ENCODE measurements at regions not wholly inside any gene's neighbourhood (a gene's known extent, or its start where the extent isn't known, plus 50 kb on each side); places are given as distances from the start of the nearest gene placed in this dataset.

DNA sequence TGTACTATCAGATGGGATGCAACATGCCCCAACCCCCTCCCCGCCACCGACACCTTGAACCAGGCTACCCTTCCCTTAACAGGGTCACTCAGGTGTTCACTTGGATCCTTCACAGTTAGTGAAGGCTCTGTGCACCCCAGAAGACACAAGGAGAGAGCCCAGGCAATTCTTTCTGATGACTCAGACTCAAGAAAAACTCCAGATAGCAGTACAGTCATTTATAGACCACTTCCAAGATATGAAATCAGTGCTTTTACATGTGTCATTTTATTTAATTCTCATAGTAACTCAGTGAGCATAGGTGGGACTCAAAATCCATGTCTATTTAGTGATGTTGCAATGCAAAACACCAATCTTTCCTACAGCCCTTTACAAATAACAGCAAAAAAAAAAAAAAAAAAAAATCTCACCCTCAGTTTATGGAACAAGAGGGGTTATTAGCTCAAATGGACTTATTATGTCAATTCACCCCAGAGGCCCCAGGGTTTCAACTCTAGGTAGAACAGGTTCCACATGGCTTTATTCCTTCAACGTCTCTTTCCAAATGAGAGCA, 71.9 kb downstream of the FOXD1 start:
- intact Hi-C loops (cut with DNase I), result no loop called here
- no peak for DNase-seq (ENCODE audit: low spot score)

DNA sequence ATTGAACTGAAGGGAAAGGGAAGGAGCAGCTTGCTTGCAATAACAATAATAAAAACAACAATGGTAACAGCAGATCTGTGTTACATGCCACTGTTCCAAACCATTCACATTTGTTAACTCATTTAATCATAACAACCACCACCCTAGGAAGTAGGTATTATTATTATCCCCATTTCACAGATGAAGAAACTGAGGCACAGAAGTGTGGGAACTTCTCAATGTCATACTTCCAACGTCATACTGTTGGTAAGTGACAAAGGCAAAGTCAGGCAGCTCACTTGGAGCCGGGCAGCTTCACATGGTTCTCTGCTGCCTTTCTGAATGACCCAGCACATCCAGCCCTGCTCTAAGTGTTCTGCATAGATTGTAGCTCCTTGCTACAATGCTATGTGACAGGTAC, 72.6 kb downstream of the FOXD1 start:
- intact Hi-C loops (cut with DNase I), result no loop called here
- DNase-seq (ENCODE audit: low spot score), result no peak

DNA sequence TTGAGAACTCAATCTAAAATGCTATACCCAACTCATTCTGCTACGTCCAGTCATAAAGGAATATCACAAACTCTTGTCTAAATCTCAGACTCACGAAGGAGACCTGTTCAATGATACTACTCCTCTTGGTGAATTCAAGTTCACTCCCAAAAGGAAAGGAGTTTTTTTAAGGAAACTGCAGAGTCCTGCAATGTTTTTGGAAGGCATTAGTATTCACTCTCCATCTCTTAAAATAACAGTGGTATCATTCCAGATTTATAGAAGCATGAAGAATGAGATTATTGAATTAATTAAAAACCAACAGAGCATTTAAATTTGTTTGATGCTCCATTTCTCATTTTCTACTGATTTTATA, 73.4 kb downstream of the FOXD1 start:
- DNase-seq (ENCODE audit: low spot score), result no peak
- intact Hi-C loops (cut with DNase I), result no loop called here

DNA sequence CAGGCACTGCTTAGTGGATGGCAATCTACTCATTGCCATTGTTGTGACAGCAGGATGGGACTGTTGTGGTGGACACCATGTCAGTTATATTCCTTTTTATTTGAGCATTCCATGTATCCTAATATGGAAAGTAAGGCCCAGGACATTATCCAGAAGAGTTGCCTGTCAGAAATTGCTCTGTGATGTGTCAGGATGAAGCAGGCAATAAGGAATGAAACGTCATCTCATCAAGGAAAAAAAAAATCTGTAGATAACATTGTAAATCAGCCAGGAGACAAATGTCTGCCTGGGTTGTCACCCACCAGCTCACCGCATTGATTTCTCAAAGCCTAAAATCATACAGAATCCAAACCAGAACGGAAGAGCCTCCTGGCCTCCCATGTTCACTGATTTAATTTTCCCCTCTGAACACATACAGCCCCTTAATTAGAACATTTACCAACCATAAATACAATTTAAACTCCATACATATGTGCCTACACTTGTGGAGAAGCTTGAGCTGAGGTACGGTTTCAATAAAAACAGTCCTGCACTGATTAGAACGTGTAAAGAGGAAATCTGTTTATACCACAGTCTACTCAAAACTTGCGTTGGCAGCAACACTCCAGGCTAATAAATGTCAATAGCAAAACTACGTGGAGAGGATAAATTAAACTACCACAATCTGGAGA, 73.9 kb downstream of the FOXD1 start:
- intact Hi-C loops (cut with DNase I), result no loop called here
- no peak for DNase-seq (ENCODE audit: low spot score)

DNA sequence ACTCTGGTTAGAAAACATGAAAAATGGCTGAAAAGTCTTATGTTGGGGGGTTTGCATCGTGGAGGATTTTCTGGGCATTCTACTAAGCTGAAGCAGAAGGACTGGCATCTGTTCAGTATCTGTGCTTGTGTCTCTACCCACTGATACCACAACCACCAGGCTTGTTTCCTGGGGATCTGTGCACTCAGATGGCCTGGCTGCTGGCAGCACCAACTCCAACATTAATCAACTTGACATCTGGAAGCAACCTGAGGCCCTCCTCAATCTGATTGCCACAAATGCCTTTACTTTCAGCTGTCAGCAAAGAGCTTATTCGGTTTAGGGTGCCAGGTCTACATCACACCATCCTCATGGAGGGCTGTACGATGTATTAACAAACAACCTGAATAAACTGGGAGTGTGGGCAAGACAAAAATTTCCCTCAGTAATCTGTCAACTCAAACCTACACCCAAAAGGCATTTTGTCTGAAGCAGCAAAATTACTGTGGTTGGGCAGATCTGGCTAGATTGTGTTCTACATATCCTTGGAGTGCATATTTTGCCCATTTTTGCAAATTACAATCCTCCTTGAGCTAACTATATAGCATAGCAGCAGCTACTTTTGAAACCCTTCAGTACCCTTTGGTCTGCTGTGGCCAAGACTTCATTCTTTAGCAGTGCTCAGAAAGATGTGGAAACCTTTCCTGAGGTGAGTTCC, 74.6 kb downstream of the FOXD1 start:
- no peak for DNase-seq (ENCODE audit: low spot score)
- intact Hi-C loops (cut with DNase I), result no loop called here

DNA sequence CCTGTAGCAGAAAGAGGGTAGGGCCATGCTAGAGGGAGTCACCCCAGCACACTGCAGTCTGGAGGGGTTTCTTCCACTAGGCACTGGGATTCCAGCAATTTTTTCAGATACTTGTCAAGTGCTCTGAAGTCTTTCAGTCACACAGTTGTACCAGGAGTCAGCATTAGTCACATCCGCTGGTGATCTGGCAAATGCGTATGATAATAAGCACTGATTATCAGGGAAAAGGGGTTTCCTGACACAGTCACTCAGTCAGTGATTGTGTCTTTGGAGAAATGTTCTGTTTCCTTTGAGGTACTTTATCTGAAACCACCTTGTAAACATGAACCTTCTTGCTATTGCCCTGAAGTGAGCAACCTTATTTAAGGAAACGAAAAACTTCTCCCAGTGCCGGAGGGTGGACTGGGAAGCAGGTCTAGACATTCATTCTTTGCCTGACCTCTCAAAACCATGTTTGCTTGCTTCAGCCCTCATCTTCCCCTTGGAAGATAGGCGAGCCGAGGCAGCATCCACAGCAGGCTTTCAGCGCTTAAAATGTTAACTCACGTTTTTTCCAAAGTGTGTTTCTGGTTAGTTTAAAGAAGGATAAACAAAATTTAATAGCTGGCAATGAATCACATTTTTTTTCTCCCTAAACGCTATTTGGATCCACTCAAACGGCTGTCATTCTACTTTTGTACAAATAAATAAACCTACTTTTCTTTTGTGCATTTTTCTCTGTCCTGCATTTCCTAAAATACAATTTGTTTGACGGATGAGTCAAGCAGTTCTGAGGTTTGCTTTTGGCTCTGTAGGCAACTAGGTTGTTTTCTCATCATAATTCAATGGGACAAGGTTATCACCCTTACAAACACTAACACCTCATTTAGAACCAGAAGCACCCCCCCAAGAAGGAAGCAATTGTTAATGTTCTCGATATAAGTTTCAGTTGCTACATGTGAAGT, 77.7 kb downstream of the FOXD1 start:
- DNase-seq (ENCODE audit: low spot score), result no peak
- intact Hi-C loops (cut with DNase I), result loop anchor here in 1 of 2 donors (1.0 kb wide), 1 partner anchor 21 kb away; no protein-coding TSS in a partner anchor

DNA sequence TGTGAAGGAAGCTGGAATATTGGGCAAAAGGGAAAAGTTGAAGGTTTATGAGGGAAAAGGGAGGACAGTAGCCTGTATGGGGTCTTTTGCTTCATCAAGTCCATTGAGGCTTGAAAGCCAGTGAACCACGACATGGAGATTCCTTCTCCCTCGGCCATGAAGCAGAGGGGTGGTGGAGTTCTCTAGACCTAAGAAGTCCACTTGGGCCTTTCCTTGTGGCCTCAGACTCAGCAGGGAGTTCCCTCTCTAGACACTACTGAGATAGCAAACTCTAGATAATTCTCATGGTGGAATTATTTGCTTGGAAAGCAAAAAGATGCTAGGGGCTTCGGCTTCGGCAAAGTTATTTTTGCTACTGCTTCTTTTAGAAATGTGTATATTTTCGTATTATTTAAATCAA, 78.5 kb downstream of the FOXD1 start:
- intact Hi-C loops (cut with DNase I), result no loop called here
- no peak for DNase-seq (ENCODE audit: low spot score)

DNA sequence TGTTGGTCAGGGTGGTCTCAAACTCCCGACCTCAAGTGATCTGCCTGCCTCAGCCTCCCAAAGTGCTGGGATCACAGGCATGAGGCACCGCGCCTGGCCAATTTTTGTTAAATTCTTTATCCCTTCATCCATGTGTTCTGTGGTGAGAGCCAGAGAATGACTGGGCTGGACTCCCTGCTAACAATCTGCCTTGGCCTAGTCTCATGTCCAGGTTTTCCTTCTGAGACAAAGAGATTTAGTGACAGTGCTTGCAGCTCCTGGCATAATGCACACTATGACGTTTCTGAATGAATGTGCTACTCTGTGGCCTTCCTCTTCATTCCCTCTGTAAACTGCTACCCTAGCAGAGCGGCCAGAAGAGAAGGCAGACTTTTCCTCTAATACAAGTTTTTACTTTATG, 79.3 kb downstream of the FOXD1 start:
- no peak for DNase-seq (ENCODE audit: low spot score)
- intact Hi-C loops (cut with DNase I), result no loop called here

DNA sequence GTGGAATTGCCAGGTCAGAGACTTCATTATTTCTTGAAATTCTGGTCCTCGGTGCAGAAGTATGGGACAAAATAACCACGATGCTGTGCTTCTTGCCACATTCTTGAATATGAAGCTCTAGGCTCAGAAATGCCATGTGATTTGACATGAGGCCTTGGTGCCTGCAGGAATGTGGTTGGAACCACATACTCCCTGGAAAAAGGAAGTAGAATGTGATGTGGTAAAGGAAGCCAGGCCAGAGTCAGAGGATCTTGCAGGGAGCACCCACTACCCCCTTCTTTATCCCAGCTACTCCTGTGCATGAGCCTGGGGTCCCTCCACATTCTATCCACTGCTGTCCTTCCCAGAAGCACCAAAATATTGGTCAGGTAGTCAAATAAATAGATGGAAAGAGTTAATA, 80.9 kb downstream of the FOXD1 start:
- DNase-seq (ENCODE audit: low spot score), result no peak
- intact Hi-C loops (cut with DNase I), result no loop called here

DNA sequence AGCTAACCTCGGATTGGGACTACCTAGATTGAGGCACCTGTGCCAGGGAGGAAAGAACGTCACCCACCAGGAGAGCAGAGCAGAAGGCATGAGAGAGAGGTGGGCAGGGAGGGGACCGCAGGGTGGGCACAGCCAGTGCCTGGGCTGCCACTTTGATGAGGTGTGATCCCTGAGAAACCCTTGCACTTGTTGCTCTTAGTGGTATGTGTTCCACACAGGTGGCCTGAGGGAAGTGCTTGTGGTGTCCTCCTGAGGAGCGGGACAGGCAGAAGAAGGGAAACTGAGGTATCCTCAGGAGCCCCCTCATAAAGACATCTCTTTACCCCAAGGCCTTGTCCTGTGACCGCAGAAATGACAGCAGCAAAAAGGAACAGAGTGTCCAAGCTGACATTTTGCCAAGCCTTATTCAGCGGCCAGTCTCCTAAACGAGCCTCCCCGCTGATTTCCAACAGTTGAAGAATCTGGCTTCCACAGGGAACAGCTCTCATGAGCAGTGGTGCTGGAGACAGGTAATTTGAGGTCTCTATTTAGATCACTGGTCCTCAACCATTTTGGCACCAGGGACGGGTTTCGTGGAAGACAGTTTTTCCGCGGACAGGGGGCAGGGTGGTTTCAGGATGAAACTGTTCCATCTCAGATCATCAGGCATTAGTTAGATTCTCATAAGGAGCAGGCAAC, 82.4 kb downstream of the FOXD1 start:
- intact Hi-C loops (cut with DNase I), result no loop called here

DNA sequence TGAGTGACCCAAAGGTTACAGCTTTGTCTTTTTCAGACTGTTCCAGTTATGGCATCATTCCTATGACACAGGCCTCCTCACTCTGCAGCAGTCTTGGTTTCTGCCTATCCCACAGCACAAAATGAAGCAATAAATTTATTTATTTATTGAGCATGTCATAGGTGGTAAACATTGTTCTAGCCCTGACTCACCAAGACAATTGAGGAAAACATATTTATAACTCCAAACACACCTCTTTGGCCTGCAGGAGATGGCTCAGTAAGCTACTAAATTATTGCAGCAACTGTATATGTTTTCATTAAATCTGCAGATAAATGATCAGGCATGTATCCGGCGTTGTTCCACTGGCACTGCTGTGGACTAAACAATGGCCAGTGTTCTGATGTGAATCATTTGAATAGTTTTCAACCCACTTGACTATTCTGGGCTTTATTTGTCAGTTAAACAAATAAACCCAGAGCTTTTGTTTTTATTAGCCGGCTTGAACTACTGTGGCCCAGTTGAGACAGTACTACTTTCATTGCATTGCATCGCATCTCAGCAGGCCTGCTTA, 83.2 kb downstream of the FOXD1 start:
- intact Hi-C loops (cut with DNase I), result no loop called here
- no peak for DNase-seq (ENCODE audit: low spot score)

More for the DNA sequence above, 82.4 kb downstream of the FOXD1 start:
- no peak for DNase-seq (ENCODE audit: low spot score)

DNA sequence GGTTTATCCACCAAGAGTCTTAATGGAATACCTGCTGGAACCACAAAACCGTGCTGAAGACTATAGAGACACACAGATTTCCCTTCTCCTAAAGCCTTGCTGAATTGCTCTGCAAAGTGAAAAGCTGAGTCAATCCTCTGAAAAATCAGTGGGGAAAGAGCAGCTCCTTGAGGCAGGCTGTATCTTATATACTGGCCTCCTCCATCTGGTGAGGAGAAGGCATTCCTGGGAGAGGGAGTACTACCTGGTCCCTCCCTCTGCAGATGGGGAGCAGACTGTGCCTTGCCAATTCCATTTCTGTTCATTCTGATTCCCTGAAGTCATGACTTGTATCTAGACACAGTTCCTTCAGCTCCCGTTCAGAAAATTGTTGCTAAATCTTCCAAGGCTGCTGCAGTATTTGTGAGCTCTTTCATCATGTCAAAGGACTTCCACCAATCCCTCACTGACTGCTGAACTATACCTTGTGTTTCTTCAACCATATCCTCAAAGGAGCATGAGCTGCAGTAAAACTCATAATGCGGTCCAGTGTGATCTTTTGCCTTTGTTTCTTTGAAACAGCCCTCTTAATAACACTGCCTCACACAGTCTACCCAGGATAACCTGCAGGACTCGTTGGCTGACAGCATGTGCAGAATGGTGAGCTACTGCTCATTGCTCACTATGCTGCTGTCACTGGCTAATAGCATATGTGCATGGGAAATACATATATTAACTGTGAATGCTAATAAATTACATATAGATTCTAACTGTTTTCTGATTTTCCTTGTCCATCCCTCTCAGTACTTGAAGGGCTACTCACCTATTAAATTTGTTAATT, 84.5 kb downstream of the FOXD1 start:
- DNase-seq (ENCODE audit: low spot score), result no peak
- intact Hi-C loops (cut with DNase I), result loop anchor here in 1 of 2 donors (2.0 kb wide), 1 partner anchor 47 kb away; no protein-coding TSS in a partner anchor

DNA sequence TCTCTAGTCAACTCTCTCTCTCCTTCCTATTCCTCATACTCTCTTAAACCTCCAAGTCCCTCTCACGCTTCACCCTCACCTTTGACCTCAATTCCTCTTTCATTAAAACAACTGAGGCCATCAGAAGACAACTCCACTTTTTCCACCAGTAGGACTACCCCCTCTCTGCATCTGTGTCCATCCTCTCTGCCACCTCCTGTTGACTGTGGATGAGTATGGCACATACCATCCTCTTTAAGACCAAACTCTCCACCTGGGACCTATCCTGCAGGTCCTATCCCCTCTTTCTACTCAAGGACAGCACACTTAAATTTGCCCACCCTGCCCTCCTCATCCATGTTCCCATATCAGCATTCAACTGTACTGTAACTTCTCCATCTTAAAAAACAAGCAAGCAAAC, 89.2 kb downstream of the FOXD1 start:
- DNase-seq (ENCODE audit: low spot score), result no peak
- intact Hi-C loops (cut with DNase I), result no loop called here

DNA sequence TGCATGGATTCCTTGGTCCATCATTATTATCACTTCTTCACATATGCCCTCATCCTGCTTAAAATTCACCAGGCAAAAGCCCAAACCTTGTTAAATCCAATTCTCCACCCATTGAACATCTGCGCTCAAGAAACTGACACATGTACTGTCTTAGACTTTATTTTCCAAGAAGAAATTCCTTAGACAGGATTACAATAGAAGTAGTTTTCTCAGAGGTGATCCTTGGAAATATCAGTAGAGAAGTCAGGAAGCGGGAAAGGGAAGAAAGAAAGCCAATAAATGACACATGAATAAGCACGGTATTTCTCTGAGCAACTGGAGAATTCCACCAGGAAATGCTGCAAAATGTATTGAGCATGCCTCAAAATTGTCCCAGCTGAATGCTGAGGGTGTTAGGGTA, 90.2 kb downstream of the FOXD1 start:
- intact Hi-C loops (cut with DNase I), result no loop called here
- DNase-seq (ENCODE audit: low spot score), result no peak

DNA sequence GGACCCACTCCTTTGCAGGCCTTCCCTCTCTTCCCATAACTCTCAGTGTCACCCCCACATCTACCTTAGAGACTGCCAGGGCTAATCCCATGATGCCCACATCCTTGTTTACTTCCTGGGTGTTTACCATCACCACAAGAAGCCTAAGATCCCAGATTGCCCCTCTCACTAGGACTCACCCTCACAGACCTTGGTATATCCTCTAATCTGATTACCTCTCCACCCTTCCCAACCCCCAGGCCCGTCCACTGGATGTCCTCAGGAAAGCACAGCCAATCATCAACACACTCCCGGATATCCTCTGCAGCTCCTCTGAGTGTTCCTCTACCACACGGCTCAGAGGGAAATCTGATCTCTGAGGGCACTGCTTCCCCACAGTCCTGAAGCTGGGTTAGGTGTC, 91.0 kb downstream of the FOXD1 start:
- intact Hi-C loops (cut with DNase I), result no loop called here
- DNase-seq (ENCODE audit: low spot score), result no peak

DNA sequence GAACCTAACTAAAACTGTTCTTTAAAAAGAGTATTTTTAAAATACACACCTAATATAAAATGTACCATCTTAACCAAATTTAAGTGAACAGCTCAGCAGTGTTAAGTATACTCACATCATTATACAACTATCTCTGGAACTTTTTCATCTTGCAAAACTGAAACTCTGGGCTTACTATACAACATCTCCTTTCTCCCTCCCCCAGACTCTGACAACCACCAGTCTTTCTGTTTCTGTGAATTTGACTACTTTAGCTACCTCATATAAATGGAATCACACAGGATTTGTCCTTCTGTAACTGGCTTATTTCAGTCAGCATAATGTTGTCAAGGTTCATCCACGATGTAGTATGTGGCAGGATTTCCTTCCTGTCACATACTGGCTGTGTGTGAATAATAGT, 93.5 kb downstream of the FOXD1 start:
- DNase-seq (ENCODE audit: low spot score), result no peak
- intact Hi-C loops (cut with DNase I), result no loop called here

DNA sequence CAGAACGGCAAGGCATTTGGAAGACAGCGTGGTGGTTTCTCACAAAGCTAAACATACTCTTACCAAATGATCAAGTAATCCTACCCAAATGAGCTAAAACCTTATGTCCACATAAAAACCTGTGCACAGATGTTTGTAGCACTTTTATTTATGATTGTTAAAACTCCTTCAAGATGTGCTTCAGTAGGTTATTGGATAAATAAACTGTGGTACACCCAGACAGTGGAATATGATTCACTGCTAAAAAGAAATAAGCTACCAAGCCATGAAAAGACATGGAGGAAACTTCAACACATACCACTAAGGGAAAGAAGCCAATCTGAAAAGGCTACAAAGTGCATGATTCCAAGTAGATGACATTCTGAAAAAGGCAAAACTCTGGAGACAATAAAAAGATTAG, 94.2 kb downstream of the FOXD1 start:
- intact Hi-C loops (cut with DNase I), result no loop called here
- DNase-seq (ENCODE audit: low spot score), result no peak

DNA sequence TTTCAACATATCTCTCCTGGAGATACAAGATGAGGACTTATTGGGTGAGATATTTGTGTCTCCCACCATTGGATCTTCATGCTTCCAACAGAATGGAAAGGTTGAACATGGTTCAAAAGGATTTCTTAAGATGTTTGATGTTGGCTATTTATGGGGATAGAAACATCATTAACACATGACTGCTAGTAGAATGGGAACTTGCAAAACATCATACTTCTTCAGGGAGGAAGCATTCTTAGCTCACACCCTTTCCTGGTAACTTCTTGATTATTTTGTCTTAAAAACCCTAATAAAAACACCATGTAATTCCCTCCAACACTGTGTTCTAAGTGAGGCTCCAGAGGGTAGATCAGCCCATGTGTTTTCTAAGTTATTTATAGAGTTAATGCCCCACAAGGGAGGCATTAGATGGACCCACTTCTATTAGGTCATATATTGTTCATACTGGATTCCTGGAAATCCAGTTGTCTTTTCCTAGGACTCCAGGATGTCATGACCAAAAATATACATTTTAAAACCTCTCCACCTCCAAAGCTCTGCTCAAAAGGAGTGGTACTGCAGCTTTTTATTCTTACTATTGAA, 95.8 kb downstream of the FOXD1 start:
- intact Hi-C loops (cut with DNase I), result no loop called here
- DNase-seq (ENCODE audit: low spot score), result no peak

Measured in posterior vena cava (tissue), 2 donors.